ENCODE measurements at regions not wholly inside any gene's neighbourhood (a gene's known extent, or its start where the extent isn't known, plus 50 kb on each side); places are given as distances from the start of the nearest gene placed in this dataset.
"Not testable (repeated sequence)": the region's sequence is repeated elsewhere in the genome, so short reads cannot be mapped to it uniquely, and the experiment has no call there.

- DNase-seq, result no peak
Measured at GRCh38 chr9:85322592-85322991, 419.2 kb downstream of the AGTPBP1 start.

GRCh38 chr9:85321561-85321960 lies 420.2 kb downstream of the AGTPBP1 start:
- no peak for DNase-seq

GRCh38 chr9:85319936-85320656 lies 421.7 kb downstream of the AGTPBP1 start:
- DNase-seq, result no peak

- not testable (repeated sequence) for DNase-seq
Measured at GRCh38 chr9:85315535-85315934, 426.2 kb downstream of the AGTPBP1 start.

- DNase-seq, result no peak
Measured at GRCh38 chr9:85310573-85310972, 431.2 kb downstream of the AGTPBP1 start.

- DNase-seq, result no peak
Measured at GRCh38 chr9:85303757-85304134, 438.0 kb downstream of the AGTPBP1 start.

- no peak for DNase-seq
Measured at GRCh38 chr9:85302938-85303756, 438.6 kb downstream of the AGTPBP1 start.

GRCh38 chr9:85298499-85298898 lies 443.3 kb downstream of the AGTPBP1 start:
- no peak for DNase-seq

GRCh38 chr9:85295244-85295643 lies 446.5 kb downstream of the AGTPBP1 start:
- DNase-seq, result not testable (repeated sequence)

GRCh38 chr9:85292261-85292660 lies 449.5 kb downstream of the AGTPBP1 start:
- no peak for DNase-seq

GRCh38 chr9:85291266-85291665 lies 450.5 kb downstream of the AGTPBP1 start:
- no peak for DNase-seq

- no peak for DNase-seq
Measured at GRCh38 chr9:85290019-85290418, 451.7 kb downstream of the AGTPBP1 start.

GRCh38 chr9:85289142-85289541 lies 452.6 kb downstream of the AGTPBP1 start:
- no peak for DNase-seq

GRCh38 chr9:85283421-85283820 lies 458.3 kb downstream of the AGTPBP1 start:
- DNase-seq, result no peak

- no peak for DNase-seq
Measured at GRCh38 chr9:85278769-85279168, 463.0 kb downstream of the AGTPBP1 start.

GRCh38 chr9:85276741-85277140 lies 465.0 kb downstream of the AGTPBP1 start:
- DNase-seq, result no peak

- DNase-seq, result no peak
Measured at GRCh38 chr9:85269811-85270210, 471.9 kb downstream of the AGTPBP1 start.

- DNase-seq, result no peak
Measured at GRCh38 chr9:85268131-85268530, 473.6 kb downstream of the AGTPBP1 start.

GRCh38 chr9:85264695-85265094 lies 477.1 kb downstream of the AGTPBP1 start:
- no peak for DNase-seq

- no peak for DNase-seq
Measured at GRCh38 chr9:85263288-85263687, 478.5 kb downstream of the AGTPBP1 start.

- no peak for DNase-seq
Measured at GRCh38 chr9:85262333-85262732, 479.4 kb downstream of the AGTPBP1 start.

- DNase-seq, result no peak
Measured at GRCh38 chr9:85260275-85260845, 481.4 kb downstream of the AGTPBP1 start.

- peak; percentile 12 for DNase-seq
Measured at GRCh38 chr9:85258823-85259370, 482.9 kb downstream of the AGTPBP1 start.

- DNase-seq, result no peak
Measured at GRCh38 chr9:85258236-85258635, 483.5 kb downstream of the AGTPBP1 start.
